Activated gamma-delta T cell (primary cell): ENCODE measurements at regions not wholly inside any gene's neighbourhood (a gene's known extent, or its start where the extent isn't known, plus 50 kb on each side); places are given as distances from the start of the nearest gene placed in this dataset.
"Not testable (repeated sequence)": the region's sequence is repeated elsewhere in the genome, so short reads cannot be mapped to it uniquely, and the experiment has no call there.

Experiments used
- DNase-seq: peaks from one replicate; lab custom pipeline; 2025; lab: John Stamatoyannopoulos, UW

- DNase-seq = no peak
Observed at GRCh38 chr7:69502358-69502757, 95.9 kb upstream of the AUTS2 start.

- DNase-seq = no peak
Observed at GRCh38 chr7:69504733-69505420, 93.4 kb upstream of the AUTS2 start.

DNA sequence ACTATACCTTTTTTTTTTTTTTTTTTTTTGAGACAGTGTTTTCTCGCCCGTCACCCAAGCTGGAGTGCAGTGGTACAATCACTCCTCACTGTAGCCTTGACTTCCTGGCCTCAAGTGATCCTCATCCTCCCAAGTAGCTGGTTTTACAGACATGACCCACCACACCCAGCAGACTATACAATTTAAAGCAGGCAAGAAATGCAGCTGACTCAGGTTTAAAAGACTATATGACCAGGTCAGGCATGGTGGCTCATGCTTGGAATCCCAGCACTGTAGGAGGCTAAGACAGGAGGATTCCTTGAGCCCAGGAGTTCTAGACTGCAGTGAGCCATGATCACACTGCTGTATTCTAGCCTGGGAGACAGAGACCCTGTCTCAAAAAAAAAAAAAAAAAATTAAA is 89.5 kb upstream of the AUTS2 start:
- no peak for DNase-seq

DNA sequence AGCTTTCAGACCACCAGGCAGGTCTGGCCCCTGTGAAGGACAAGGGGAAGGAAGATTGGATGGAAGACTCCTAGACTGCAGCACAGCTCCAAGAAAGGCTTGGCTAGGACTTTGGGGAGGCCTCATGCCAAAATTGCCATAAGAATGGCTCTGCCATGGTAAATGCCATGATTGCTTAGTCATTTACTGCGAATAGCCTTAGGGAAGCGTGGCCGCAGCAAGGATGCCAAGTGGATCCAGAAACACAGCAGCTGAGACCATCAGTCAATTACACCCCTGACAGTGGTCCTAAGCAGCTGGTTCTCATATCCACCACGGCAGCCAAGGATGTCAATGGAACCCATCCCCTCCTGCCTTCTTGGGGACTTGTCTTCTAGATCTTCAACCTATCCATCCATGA is 88.2 kb upstream of the AUTS2 start:
- DNase-seq = no peak

DNA sequence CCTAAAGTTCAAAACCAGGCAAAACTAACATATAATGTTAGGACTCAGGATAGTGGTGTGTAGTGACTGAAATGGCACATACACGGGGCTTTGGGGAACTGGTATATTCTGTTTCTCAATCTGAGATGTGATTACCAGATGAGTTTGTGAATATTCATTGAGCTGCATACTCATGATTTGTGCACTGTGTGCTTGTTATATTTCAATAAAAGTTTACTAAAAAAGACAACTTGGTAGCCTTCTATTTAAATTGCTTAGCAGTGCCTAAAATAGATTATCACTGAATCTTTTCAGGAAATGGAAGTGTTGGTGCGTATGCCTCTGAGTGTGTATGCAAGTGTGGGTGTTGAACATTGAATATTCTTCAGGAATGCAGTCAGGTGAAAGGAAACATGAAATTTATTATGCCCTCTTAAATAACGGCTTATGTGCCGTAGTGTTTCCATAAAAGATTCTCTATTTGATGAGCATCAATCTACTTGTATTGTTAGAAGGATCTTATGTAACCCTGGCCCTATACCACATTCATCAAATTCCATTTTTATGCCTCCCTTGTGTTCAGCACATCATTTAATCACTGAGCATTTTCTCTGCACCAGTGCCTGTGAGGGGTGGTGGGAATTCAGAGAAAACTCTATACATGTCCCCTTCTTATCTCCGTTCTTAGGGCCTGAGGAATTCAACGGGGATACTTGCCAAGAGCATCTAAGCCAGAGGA is 82.6 kb upstream of the AUTS2 start:
- no peak for DNase-seq

- no peak for DNase-seq
Observed at GRCh38 chr7:69516238-69516820, 81.9 kb upstream of the AUTS2 start.

- no peak for DNase-seq
Observed at GRCh38 chr7:69517985-69518704, 80.1 kb upstream of the AUTS2 start.

DNA sequence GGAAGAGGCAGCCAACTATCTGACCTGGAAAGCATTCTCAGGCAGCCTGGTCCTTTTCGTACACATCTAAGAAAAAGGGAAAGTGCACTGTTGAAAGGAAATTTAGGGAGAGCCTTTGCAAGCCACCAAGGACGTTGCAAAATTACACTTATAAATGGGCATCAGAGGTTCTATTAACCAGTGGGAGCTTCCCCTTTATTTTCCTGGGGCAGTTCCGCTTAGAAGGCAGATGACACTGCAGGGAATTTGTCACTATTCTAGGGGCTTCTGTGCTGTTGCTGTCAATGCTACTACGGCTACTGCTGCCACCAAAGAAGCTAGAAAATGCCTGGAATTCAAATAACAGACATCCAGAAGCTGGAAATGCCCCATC is 79.6 kb upstream of the AUTS2 start:
- no peak for DNase-seq

DNA sequence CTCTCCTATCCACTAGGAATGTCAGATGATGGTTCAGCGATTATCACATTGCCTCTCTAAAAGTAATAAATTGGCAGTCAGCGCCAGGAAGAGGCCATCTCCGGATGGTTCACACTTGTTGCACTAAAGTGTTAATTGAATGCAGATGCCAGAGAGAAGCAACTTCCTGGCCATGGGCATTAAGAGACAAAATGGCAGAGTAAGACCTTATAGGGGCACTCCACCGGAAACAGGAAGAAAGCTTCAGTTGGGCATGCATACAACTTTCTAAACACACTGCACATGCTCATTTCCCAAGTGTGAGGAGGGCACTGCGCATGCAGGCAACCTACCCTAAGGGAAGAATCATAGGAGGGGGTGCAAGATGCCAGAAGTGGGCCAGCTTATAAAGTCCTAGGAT is 71.7 kb upstream of the AUTS2 start:
- DNase-seq = no peak

GRCh38 chr7:69527706-69528105 is 70.6 kb upstream of the AUTS2 start:
- no peak for DNase-seq

DNA sequence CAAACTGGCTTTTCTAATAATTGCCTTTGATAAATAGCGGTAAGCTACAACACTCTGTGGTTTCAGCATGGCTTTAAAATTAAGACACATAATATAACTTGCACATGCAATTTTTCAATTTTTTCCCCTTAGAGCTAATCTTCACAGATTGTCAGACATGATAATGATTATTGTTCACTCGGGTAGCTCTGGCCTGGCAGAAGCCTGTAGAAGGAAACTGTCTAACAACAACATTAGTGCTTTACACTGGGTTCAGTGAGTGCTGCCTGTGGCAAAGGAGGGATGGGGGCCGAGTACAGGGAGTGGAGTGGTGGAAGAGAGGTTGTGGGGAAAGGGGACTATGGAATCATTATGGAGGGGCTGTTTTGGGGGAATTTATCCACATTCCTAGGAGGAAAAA is 67.2 kb upstream of the AUTS2 start:
- no peak for DNase-seq

GRCh38 chr7:69534461-69535041 is 63.7 kb upstream of the AUTS2 start:
- DNase-seq = no peak

GRCh38 chr7:69537691-69538090 is 60.6 kb upstream of the AUTS2 start:
- DNase-seq = no peak

DNA sequence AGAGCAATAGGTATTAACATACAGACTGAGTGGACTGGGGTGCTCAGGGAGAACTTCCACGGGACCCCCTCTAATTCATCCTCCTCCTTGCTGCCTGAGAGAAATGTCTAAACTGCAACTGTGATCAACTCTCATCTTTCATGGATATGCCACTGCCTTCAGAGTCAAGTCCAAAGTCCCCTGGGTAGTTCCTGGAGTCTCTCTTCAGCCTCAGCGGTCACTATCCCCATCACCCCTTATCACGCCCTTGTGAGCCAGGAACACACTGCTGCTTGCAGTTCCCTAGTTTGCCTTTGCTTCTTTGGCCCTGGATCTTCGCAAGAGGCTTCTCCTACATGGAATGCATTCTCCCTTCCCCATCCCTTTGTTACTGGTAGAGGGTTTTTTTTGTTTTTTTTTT is 58.7 kb upstream of the AUTS2 start:
- DNase-seq = no peak

GRCh38 chr7:69540287-69540686 is 58.0 kb upstream of the AUTS2 start:
- no peak for DNase-seq

DNA sequence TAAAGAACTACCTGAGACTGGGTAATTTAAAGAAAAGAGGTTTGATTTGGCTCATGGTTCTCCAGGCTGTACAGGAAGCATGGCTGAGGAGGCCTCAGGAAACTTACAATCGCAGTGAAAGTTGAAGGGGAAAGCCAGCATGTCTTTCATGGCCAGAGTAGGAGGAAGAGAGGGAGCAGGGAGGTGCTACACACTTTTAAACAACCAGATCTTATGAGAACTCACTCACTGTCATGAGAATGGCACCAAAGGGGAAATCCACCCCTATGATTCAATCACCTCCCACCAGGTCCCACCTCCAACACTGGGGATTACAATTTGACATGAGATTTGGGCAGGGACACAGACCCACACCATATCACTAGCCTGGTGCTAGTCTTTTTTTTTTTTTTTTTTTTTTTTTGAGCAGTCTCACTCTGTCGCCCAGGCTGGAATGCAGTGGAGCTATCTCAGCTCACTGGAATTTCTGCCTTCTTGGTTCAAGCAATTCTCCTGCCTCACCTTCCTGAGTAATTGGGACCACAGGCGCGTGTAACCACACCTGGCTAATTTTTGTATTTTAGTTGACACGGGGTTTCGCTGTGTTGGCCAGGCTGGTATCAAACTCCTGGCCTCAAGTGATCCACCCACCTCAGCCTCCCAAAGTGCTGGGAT is 56.4 kb upstream of the AUTS2 start:
- DNase-seq = not testable (repeated sequence)

GRCh38 chr7:69545175-69545574 is 53.1 kb upstream of the AUTS2 start:
- no peak for DNase-seq
